Right atrium auricular region (tissue), 2 donors: ENCODE measurements at regions not wholly inside any gene's neighbourhood (a gene's known extent, or its start where the extent isn't known, plus 50 kb on each side); places are given as distances from the start of the nearest gene placed in this dataset.

ENCODE experiments used
- DNase-seq: peaks from one replicate; pipeline ENCODE4 v3.0.0-alpha.2; 2019; ENCODE audit warnings: low spot score
- H3K27ac ChIP-seq, 2 donors: fragments of 200-600 bp; sonication (generic); 1 replicate in 1 of 2; 2 replicates in 1 of 2; pipeline ENCODE4 v1.5.1; 2016 to 2019
- H3K27me3 ChIP-seq, 2 donors: fragments of 200-600 bp; sonication (generic); one replicate each; pipeline versions ENCODE4 v1.5.1 to v1.6.0; 2017 to 2019
- H3K36me3 ChIP-seq: fragments of 200-600 bp; sonication (generic); one replicate; pipeline ENCODE4 v1.5.1; 2016
- H3K4me1 ChIP-seq, 2 donors: fragments of 200-600 bp; sonication (generic); one replicate each; pipeline versions ENCODE4 v1.5.1 to v1.6.0; 2017 to 2019
- H3K4me3 ChIP-seq, 2 donors: fragments of 200-600 bp; sonication (generic); 1 replicate in 1 of 2; 2 replicates in 1 of 2; pipeline ENCODE4 v1.5.1; 2017 to 2019; ENCODE audit warnings: mild to moderate bottlenecking in 1 of 2, moderate library complexity in 1 of 2
- H3K9me3 ChIP-seq, 2 donors: fragments of 200-600 bp; sonication (generic); one replicate each; pipeline ENCODE4 v1.5.1; 2019
- TF ChIP-seq, protein P1 (sequence below), 2 donors: fragments of 200-600 bp; sonication (generic); IDR thresholded peaks; one replicate each; pipeline ENCODE4 v1.5.1; 2019; ENCODE audit warnings: antibody characterized with exemption in 2 of 2

DNA sequence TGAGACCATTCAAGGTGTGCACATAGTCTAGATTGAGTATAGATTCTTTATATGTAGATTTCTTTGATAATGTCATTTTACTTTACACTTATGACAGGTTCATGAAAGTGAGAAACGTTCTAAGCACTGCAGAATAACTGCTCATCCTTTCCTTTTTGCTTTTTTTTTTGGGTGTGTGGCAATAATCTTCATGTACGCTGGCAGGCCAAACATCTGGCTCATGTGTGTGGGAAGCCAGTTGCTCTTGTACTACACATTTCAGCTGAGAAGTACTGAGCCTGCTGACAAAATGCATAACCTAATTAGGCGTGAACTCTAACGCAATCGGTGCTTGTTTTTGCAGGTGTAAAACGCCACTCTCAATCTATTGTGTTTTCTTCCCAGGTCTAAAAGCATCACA, 350.8 kb upstream of the KAZN start:
- no peak for DNase-seq
- TF ChIP-seq, protein P1, sequence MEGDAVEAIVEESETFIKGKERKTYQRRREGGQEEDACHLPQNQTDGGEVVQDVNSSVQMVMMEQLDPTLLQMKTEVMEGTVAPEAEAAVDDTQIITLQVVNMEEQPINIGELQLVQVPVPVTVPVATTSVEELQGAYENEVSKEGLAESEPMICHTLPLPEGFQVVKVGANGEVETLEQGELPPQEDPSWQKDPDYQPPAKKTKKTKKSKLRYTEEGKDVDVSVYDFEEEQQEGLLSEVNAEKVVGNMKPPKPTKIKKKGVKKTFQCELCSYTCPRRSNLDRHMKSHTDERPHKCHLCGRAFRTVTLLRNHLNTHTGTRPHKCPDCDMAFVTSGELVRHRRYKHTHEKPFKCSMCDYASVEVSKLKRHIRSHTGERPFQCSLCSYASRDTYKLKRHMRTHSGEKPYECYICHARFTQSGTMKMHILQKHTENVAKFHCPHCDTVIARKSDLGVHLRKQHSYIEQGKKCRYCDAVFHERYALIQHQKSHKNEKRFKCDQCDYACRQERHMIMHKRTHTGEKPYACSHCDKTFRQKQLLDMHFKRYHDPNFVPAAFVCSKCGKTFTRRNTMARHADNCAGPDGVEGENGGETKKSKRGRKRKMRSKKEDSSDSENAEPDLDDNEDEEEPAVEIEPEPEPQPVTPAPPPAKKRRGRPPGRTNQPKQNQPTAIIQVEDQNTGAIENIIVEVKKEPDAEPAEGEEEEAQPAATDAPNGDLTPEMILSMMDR (IDR thresholded peaks at IDR 0.05): no peak

DNA sequence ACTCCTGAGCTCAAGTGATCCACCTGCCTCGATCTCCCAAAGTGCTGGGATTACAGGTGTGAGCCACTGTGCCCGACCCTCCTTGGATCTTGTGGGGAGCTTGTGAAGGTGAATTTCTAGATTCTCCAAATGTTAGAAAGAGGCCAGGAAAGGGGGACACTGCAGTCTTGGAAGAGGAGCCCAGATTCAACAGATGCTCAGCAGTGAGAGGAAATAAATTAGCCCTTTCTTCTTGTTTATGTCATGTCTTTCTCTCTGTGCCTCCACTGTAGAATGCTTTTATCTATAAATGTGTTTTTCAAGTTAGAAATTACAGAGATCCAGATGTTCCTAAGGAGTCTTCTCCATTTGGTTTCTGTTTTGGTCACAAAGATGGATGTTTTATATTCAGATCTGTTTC, 346.6 kb upstream of the KAZN start:
- TF ChIP-seq, protein P1 (IDR thresholded peaks at IDR 0.05): no peak
- no peaks in the 10 kb centered on the region for H3K9me3 ChIP-seq
- H3K4me3 ChIP-seq: no peak overlapping the region
- no peaks in the 10 kb centered on the region for H3K4me1 ChIP-seq
- H3K36me3 ChIP-seq: no peaks in the 10 kb centered on the region
- H3K27me3 ChIP-seq: no peaks in the 10 kb centered on the region
- no peak for DNase-seq
- no peak overlapping the region for H3K27ac ChIP-seq

More for the DNA sequence above, 350.8 kb upstream of the KAZN start:
- Histone ChIP-seq H3K27ac (no peak overlapping the region), H3K4me1 (no peaks in the 10 kb centered on the region), H3K27me3 (no peaks in the 10 kb centered on the region), H3K9me3 (no peaks in the 10 kb centered on the region), H3K4me3 (no peak overlapping the region), H3K36me3 (no peaks in the 10 kb centered on the region)

DNA sequence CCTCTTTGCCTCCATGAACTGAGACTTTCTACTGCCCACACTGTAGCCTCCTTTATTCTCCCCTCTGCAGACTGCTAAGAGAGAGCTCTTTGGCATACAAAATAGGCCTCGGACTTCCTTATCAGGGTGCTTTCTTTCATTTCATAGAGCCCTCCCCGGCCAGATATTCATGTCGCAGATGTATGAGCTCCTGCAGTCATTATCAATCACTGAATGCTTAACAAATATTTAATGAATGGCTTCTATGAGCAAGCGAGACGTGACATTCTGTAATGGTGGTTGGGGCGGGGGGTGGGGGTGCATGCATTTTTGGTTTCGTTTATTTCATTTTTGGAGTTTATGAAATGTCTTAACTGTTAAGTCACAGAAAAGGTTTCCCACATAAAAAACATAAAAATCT, 344.8 kb upstream of the KAZN start:
- TF ChIP-seq, protein P1 (IDR thresholded peaks at IDR 0.05): no peak
- H3K4me3 ChIP-seq: no peak overlapping the region
- H3K27ac ChIP-seq: no peak overlapping the region
- no peak for DNase-seq
- no peaks in the 10 kb centered on the region for H3K27me3 ChIP-seq
- H3K36me3 ChIP-seq: no peaks in the 10 kb centered on the region
- H3K9me3 ChIP-seq: no peaks in the 10 kb centered on the region
- no peaks in the 10 kb centered on the region for H3K4me1 ChIP-seq

DNA sequence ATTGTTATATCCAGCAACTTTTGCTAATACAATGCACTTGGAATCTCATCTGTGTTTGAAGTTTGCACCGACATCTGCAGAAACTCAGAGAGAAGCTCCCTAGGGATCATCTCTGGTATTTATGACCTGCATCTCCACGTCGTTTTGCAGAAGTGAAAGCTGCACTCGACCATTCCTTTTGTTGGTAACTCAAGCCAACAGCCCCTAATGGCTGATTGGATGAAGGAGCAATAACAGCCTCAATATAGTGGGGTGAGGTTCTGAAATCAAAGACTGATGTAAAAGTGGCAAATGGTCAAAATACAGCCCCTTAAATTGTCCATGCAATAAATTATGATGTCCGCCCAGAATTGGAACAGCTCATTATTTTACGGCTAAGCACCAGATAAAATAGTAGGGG, 344.2 kb upstream of the KAZN start:
- Histone ChIP-seq H3K4me3 (no peak overlapping the region), H3K36me3 (no peaks in the 10 kb centered on the region), H3K27me3 (no peaks in the 10 kb centered on the region), H3K9me3 (no peaks in the 10 kb centered on the region), H3K27ac (no peak overlapping the region), H3K4me1 (no peaks in the 10 kb centered on the region)
- TF ChIP-seq, protein P1 (IDR thresholded peaks at IDR 0.05): no peak
- DNase-seq: no peak

DNA sequence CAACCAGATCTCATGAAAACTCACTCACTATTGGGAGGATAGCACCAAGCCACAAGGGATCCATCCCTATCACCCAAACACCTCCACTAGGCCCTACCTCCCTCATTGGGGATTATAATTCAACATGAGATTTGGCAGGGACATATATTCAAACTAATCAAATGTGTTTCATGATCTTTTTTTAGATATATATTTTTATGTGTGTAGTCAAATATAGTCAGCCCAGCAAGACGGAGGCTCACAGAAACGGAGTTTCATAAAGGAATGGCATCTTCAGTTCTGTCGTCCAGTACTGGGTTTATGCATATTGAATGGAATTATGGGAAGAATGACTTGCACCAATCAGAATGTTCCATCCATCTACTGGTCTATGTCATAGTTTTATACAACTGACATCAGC, 343.3 kb upstream of the KAZN start:
- H3K4me1 ChIP-seq: no peaks in the 10 kb centered on the region
- H3K9me3 ChIP-seq: no peaks in the 10 kb centered on the region
- TF ChIP-seq, protein P1 (IDR thresholded peaks at IDR 0.05): no peak
- no peaks in the 10 kb centered on the region for H3K36me3 ChIP-seq
- H3K27me3 ChIP-seq: no peaks in the 10 kb centered on the region
- DNase-seq: no peak
- no peak overlapping the region for H3K27ac ChIP-seq
- no peak overlapping the region for H3K4me3 ChIP-seq

DNA sequence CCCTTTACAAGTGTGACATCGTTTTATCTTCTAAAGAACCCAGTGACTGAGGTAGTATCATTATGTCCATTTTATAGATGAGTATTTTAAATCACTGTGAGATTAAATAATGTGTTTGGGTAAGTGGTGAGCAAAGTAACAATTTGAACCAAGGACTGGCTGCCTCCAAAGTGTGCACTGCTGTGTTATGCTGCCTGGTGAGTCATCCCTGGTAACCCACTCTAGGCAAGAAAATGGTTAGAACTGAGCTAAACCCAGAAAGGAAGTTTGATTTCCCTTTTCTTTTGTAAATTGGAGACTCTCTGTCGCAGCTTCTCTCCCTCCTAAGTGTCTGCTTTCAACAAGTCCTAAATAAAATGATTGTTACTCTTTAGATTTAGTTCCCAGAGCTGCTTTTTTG, 342.8 kb upstream of the KAZN start:
- DNase-seq: no peak
- Histone ChIP-seq H3K27me3 (no peaks in the 10 kb centered on the region), H3K4me1 (no peaks in the 10 kb centered on the region), H3K27ac (peak overlapping the region in 1 of 2 donors; percentile 17), H3K9me3 (no peaks in the 10 kb centered on the region), H3K4me3 (no peak overlapping the region), H3K36me3 (no peaks in the 10 kb centered on the region)
- TF ChIP-seq, protein P1 (IDR thresholded peaks at IDR 0.05): no peak
